NCI-H748 (cell line): ENCODE measurements at regions not wholly inside any gene's neighbourhood (a gene's known extent, or its start where the extent isn't known, plus 50 kb on each side); places are given as distances from the start of the nearest gene placed in this dataset.

Experiments
- DNase-seq: peaks from one replicate; lab custom pipeline; 2025; ENCODE audit not compliant: unreplicated experiment; lab: John Stamatoyannopoulos, UW

- no peak for DNase-seq
These were observed 76.5 kb upstream of the SYT13 start for GRCh38 chr11:45362636-45363035.

GRCh38 chr11:45361551-45361950, 75.4 kb upstream of the SYT13 start:
- no peak for DNase-seq

DNA sequence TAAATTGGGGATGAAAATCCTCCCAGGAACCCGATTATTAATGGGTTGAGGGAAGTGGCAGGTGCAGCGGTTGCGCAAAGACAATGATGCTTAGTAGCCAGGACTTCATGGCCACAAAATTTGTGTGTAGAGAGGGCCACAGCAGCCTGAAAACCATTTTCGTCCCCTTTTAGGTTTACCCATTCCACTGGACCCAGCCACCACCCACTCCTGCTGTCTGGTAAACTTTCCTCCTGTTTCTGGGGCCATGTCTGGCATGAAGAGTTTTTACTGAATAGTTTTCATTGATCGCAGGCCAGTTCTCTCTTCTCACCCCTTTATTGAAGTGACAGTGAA, 69.5 kb upstream of the SYT13 start:
- DNase-seq = peak; percentile 68

GRCh38 chr11:45354976-45355705, 69.0 kb upstream of the SYT13 start:
- peak; percentile 95 for DNase-seq

DNA sequence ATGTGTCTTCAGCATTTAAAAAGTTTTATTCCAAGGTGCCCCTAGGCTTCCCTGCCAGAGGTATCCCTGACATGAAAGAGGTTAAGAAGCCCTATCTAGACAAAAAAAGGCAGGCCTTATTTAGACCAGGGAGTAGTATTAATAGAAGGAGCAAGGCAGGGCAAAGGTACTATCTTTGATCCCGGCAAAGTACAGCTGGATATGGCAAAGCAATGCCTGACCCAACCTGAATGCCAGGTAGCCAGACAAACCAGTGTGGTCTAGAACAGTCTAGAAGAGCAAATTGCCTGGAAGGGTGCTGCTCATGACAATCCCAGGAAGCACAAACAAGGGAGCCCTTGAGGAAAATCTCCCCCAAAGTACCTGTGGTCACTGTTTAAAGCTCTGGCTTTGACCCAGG, 62.6 kb upstream of the SYT13 start:
- no peak for DNase-seq

- DNase-seq = no peak
These were observed 61.4 kb upstream of the SYT13 start for GRCh38 chr11:45347348-45348082.

DNA sequence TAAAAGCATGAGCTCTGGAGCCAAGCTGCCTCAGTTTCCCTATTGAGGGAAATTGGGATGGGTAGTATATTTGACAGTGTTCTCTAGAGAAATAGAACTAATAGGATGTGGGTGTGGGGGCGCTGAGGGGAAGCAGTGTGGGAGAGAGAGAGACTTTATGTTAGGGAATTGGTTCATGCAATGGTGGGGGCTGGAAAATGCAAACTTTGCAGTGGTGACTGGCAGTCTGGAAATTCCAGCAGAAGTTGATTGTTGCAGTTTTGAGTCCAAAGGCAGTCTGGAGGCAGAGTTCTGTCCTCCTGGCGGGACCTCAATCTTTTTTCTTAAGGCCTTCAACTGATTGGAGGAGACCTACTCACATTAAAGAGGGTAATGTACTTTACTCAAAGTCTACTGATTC, 59.4 kb upstream of the SYT13 start:
- DNase-seq = no peak

GRCh38 chr11:45344028-45344427, 57.9 kb upstream of the SYT13 start:
- no peak for DNase-seq

- no peak for DNase-seq
These were observed 57.3 kb upstream of the SYT13 start for GRCh38 chr11:45343444-45343843.

GRCh38 chr11:45341372-45341771, 55.2 kb upstream of the SYT13 start:
- peak; percentile 61 for DNase-seq

- DNase-seq = peak; percentile 94
These were observed 53.8 kb upstream of the SYT13 start for GRCh38 chr11:45339729-45340519.

DNA sequence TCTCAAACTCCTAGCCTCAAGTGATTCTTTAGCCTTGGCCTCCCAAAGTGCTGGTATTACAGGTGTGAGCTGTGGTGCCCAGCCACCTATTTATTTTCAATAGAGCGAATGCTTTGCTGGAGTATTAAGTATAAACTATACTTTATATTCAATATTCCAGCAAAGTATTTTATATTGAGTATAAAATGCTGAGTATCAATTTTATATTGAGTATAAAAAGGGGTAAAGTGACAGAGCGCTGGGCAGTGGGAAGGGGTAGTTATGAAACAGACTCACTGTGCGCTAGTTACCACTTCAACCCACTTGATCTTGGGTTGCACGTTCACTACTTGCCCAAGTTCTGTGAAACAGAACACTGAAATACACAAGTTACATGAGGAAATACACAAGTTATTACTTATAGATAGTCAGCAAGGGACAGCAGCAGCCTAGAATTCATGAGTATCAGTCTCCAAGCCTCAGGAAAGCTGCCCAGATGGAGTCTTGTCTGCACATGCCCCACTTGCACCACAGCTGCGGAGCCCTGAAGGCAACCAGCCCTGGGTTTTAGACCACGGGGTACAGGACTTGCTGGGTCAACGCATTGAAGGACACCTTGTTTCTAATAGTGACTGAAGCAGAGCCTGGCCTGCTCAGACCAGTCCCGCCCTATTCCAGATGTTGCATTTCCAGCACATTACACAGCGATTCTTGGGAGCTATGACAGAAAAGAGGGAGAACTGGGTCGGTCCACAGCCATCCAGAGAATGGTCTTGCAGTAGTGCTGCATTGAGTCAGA, 51.6 kb upstream of the SYT13 start:
- no peak for DNase-seq

- peak; percentile 16 for DNase-seq
These were observed 50.0 kb upstream of the SYT13 start for GRCh38 chr11:45336136-45336535.
